ENCODE measurements at regions not wholly inside any gene's neighbourhood (a gene's known extent, or its start where the extent isn't known, plus 50 kb on each side); places are given as distances from the start of the nearest gene placed in this dataset.

DNA sequence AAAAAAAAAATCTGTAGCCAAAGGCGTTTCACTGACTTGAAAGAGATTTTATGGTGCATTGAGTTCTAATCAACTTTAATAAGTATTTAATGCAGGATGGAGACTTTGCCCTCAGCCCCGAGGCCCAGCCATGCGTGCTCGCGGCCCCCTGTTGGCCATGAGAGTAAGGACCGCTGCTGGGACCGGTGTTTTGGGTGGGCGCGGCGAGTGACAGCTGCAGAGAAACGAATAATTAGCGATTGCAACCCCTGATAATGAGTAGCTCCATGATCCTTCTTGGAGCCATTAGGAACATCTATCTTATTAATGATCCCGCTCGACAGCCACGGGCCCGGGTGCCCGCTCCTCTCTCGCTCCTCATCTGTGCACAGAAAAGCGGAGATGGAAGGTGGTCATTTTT lies 347.4 kb downstream of the RPS24 start:
- TF ChIP-seq, protein P1, sequence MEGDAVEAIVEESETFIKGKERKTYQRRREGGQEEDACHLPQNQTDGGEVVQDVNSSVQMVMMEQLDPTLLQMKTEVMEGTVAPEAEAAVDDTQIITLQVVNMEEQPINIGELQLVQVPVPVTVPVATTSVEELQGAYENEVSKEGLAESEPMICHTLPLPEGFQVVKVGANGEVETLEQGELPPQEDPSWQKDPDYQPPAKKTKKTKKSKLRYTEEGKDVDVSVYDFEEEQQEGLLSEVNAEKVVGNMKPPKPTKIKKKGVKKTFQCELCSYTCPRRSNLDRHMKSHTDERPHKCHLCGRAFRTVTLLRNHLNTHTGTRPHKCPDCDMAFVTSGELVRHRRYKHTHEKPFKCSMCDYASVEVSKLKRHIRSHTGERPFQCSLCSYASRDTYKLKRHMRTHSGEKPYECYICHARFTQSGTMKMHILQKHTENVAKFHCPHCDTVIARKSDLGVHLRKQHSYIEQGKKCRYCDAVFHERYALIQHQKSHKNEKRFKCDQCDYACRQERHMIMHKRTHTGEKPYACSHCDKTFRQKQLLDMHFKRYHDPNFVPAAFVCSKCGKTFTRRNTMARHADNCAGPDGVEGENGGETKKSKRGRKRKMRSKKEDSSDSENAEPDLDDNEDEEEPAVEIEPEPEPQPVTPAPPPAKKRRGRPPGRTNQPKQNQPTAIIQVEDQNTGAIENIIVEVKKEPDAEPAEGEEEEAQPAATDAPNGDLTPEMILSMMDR (IDR thresholded peaks at IDR 0.05): no peak
- no peak for TF ChIP-seq POLR2A (IDR thresholded peaks at IDR 0.05)

Data from tibial nerve (tissue), 3 donors.